ENCODE measurements at regions not wholly inside any gene's neighbourhood (a gene's known extent, or its start where the extent isn't known, plus 50 kb on each side); places are given as distances from the start of the nearest gene placed in this dataset.

DNA sequence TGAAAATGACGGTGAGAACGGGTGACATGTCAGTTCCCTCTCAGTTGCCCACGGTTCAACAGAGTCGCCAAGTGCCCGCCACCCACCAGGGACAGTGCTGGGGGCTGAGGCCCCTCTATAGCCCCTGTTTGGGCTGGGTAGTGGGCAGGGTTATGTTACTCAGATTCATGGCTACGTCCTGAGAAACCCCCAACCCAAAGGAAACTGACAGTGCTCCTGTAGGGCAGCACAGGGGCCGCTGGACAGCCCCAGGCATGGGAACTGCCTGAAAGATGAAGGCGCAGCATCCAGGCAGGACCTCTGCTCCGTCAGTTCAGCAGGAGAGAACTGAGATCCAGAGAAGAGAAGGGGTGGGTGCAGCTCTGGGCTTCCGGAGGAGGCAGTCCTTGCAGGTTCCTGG, 118.9 kb upstream of the PMEPA1 start:
- TF ChIP-seq, protein P1, sequence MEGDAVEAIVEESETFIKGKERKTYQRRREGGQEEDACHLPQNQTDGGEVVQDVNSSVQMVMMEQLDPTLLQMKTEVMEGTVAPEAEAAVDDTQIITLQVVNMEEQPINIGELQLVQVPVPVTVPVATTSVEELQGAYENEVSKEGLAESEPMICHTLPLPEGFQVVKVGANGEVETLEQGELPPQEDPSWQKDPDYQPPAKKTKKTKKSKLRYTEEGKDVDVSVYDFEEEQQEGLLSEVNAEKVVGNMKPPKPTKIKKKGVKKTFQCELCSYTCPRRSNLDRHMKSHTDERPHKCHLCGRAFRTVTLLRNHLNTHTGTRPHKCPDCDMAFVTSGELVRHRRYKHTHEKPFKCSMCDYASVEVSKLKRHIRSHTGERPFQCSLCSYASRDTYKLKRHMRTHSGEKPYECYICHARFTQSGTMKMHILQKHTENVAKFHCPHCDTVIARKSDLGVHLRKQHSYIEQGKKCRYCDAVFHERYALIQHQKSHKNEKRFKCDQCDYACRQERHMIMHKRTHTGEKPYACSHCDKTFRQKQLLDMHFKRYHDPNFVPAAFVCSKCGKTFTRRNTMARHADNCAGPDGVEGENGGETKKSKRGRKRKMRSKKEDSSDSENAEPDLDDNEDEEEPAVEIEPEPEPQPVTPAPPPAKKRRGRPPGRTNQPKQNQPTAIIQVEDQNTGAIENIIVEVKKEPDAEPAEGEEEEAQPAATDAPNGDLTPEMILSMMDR (IDR thresholded peaks at IDR 0.05; ENCODE audit: insufficient read depth, low read depth, low read length, missing control alignments): no peak

DNA sequence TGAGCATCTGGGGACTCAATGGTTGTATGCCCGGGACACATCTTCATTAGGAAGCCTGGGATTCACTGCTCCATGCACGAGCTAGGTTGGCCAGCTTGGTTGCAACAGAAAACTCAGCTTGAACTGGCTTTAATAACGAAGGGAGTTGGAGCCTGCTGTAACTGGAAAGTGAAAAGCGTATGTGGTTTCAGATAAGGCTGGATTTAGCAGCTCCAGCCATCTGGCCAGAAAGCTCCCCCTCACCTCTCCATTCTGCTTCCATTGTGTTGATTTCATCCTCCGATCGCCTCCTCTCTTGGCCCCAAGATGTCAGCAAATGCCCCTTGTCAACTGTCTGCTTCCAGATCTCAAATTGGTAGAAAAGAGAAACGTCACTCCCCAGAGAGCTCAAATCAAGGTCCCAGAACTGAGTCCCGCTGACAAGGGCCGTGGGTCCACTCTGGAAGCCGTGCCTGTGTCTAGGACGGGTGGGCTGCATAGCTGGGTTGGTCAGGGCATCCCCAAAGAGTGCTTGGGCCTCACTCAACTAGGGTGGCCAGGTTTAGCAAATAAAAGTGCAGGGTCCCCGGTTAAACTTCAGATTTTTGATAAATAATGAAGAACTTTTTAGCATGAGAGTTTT, 117.0 kb upstream of the PMEPA1 start:
- no peak for DNase-seq (ENCODE audit: low read depth)
- H3K4me3 ChIP-seq (ENCODE audit: low read length): no peak overlapping the region
- TF ChIP-seq, protein P1 (IDR thresholded peaks at IDR 0.05; ENCODE audit: insufficient read depth, low read depth, low read length, missing control alignments): no peak

More for the DNA sequence above, 118.9 kb upstream of the PMEPA1 start:
- no peak for DNase-seq (ENCODE audit: low read depth)
- H3K4me3 ChIP-seq (ENCODE audit: low read length): no peak overlapping the region

DNA sequence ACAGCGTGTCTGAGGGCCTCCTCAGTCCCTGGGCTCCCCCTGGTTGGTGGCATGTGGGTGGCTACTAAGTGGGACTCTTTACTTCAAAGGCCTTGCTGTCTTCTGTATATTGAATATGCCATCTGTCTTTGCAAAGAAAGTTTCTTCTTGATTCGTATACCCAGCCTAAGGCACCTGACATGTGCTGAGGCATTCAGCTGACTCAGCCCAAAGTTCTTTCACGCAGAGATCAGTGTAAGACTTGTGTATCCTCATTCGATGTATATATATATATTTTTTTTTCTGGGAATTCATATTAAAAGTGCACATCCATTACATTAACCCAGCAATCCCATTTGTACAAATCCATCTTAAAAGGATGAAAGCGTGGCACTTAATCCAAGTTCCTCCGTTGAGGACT, 115.1 kb upstream of the PMEPA1 start:
- no peak overlapping the region for H3K4me3 ChIP-seq (ENCODE audit: low read length)
- TF ChIP-seq, protein P1 (IDR thresholded peaks at IDR 0.05; ENCODE audit: insufficient read depth, low read depth, low read length, missing control alignments): no peak
- DNase-seq (ENCODE audit: low read depth): no peak

DNA sequence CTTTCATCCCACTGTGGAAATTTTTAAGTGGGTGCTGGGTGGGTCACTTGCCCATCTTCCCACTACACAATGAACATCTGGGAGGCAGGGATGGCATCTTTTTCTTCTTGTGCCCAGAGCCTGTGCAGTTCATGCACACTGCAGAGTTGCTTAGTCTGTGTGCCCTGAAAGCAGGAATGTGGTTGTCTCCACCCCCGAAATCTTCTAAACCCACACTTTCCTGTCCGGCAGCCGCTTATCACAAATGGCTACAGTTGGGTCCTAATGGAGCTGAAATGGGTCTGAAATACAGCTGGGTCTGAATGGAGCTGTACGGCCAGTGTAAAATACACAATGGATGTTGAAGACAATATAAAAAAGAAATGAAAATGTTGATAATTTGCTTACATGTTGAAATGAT, 112.1 kb upstream of the PMEPA1 start:
- no peak for DNase-seq (ENCODE audit: low read depth)
- TF ChIP-seq, protein P1 (IDR thresholded peaks at IDR 0.05; ENCODE audit: insufficient read depth, low read depth, low read length, missing control alignments): no peak
- no peak overlapping the region for H3K4me3 ChIP-seq (ENCODE audit: low read length)

DNA sequence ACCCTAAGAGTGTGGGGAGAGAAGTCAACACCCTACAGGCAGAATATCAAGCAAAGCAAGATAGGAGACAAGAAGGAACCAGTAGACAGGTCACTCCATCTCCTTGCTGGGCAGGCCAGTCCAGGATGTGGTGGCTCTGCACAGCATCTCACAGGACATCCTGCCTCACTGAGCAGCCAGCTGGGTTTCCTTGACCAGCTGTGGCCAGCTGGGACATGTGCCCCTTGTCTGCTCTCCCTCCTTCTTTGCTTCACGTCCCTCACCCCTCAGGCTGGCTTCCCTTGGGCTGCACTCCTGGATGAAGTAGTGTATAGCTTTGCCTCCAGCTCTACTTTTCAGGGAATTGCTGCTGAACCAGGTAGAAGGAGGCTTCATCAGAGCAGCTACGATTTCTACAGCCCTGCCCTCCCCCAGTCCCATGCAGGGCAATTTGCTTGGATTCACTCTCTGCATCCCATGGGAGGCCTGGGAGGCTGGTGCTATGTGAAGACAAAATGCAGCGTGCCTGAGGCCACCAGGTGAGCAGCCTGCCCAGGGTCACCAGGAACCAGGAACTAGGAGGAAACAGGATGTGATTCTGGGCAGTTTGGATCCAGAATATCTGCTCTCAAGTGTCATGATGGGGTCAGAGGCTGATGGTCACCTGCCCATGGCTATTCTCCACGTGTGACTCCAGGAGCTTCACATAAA, 110.0 kb upstream of the PMEPA1 start:
- no peak for DNase-seq (ENCODE audit: low read depth)
- TF ChIP-seq, protein P1 (IDR thresholded peaks at IDR 0.05; ENCODE audit: insufficient read depth, low read depth, low read length, missing control alignments): no peak
- no peak overlapping the region for H3K4me3 ChIP-seq (ENCODE audit: low read length)

DNA sequence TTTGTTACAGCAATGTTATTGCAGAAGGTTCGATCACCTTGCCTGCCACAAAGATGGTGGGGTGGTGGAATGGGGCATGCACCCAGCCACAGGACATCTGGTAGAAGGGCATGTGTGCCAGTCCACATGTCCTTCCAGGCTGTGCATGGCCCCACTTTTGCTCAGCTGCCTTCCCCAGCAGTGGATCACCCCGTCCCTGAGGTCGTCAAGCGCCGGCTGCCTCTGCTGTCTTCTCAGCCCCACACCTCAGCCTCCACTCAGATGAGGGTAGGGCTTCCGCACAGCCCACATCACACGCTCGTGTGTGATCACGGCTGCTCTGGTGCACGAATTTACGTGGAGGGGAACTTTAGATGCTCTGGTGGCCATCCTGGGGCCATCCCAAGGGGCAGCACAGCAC, 109.5 kb upstream of the PMEPA1 start:
- TF ChIP-seq, protein P1 (IDR thresholded peaks at IDR 0.05; ENCODE audit: insufficient read depth, low read depth, low read length, missing control alignments): no peak
- DNase-seq (ENCODE audit: low read depth): no peak
- no peak overlapping the region for H3K4me3 ChIP-seq (ENCODE audit: low read length)
